Fibroblast of skin of right biceps (primary cell): ENCODE measurements at regions not wholly inside any gene's neighbourhood (a gene's known extent, or its start where the extent isn't known, plus 50 kb on each side); places are given as distances from the start of the nearest gene placed in this dataset.
"Not testable (repeated sequence)": the region's sequence is repeated elsewhere in the genome, so short reads cannot be mapped to it uniquely, and the experiment has no call there.

Source experiments
- DNase-seq: peaks from one replicate; pipeline ENCODE4 v3.0.0-alpha.2; 2013

GRCh38 chr15:98330692-98331435, 317.5 kb upstream of the IGF1R start:
- no peak for DNase-seq

DNA sequence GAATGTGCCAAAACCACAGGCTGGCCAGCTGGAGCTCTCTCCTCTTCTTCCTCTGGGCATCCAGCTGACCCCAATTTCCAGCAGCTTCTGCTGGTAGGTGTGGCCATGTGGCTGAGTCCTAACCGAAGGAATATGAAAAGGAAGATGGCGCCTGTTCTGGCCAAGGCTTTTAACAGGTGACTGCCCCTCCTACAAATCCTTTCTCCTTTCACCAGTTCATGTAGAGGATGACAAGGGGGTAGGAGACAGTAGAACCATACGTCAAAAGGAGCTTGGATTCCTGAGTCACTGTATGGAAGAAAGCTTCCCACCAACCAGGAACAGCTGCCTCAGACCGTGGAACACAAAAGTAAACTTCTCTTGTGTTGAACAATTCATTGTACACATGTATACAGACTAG, 316.7 kb upstream of the IGF1R start:
- DNase-seq = no peak

GRCh38 chr15:98333251-98333650, 315.1 kb upstream of the IGF1R start:
- DNase-seq = no peak

DNA sequence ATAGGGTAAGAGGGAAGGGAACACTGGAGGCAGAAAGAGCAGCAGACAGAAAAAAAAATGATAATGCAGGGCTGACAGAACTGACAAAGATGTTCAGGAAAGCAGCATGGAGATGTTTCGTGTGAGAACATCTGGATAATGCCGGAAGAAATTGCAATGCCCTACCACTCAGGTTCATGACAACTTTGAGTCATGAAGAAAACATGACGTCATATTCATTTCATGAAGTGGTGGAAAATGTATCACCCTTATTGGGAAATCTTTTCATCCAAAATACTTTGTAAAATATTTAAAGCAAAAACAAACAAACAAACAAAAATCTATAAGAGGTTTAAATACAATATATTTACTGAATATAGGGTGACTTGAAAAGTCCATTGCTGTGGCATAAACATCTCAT, 305.4 kb upstream of the IGF1R start:
- no peak for DNase-seq

DNA sequence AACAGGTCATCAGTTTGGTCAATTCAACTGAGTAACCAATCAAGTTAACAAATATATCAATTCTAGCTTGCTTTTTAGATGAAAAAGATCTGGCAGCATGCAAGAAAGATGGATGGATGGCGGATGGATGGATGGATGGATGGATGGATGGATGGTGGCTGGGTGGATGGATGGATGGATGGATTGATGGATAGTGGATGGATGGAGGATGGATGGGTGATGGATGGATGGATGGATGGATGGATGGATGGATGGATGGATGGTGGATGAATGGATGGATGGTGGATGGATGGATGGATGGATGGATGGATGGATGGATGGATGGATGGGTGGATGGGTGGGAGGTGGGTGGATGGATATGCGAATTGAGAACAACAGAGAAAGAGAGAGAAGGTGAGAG, 303.7 kb upstream of the IGF1R start:
- no peak for DNase-seq

GRCh38 chr15:98347001-98347400, 301.3 kb upstream of the IGF1R start:
- no peak for DNase-seq

- DNase-seq = no peak
Observed at GRCh38 chr15:98347866-98348265, 300.5 kb upstream of the IGF1R start.

DNA sequence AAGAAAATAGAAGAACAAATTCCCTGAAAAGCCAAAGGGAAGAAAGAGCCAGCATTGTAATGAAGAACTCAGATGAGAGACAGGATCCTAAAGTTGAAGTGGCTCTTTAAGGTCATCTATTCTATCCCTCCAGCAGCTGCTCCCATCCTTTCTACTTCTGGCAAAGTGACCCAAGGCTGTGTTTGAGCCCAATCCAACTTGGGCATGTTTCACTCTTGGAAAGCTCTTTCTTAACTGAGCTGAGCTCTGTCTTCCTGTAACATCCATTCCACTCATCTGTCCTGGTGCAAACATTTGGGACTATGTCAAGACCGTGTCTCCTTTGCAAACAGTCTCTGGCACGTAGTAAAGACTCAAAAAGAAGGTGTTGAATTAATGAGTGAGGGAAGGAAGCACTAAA, 298.1 kb upstream of the IGF1R start:
- DNase-seq = no peak

DNA sequence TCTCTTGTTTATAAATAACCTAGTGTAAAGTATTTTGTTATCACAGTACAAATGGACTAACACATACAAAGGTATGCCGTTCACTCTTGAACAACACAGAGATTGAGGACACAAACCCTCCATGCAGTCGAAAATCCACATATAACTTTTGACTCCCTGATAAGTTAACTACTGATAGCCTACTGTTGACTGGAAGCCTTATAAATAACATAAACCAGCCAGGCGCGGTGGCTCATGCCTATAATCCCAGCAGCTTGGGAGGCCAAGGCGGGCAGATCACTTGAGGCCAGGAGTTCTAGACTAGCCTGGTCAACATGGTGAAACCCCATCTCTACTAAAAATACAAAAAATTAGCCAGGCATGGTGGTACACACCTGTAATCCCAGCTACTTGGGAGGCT, 290.1 kb upstream of the IGF1R start:
- DNase-seq = not testable (repeated sequence)

- DNase-seq = no peak
Observed at GRCh38 chr15:98358971-98359370, 289.4 kb upstream of the IGF1R start.

DNA sequence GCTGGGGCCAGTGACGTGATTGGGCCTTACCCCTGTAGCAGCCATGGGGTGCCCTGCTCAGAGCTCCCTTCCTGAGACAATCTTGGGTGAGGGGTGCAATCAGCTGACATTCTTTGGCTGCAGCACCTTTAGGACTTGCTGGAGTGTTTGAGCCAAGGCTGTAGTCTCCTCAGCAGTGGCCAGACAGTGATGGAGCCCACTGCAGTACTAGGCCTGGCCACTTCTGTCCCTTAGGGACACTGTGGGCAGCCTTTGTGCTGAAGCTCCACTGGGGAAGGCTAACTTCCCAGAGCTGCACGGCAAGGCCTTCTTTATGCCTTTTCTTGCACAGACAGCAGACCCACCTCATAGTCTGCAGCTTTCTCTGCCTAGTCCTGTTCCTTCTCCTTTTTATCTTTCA, 284.9 kb upstream of the IGF1R start:
- no peak for DNase-seq

GRCh38 chr15:98363955-98364354, 284.4 kb upstream of the IGF1R start:
- no peak for DNase-seq

GRCh38 chr15:98369081-98369716, 279.1 kb upstream of the IGF1R start:
- no peak for DNase-seq

- DNase-seq = no peak
Observed at GRCh38 chr15:98375513-98376340, 272.6 kb upstream of the IGF1R start.

GRCh38 chr15:98380721-98381120, 267.6 kb upstream of the IGF1R start:
- DNase-seq = no peak

GRCh38 chr15:98381446-98381845, 266.9 kb upstream of the IGF1R start:
- no peak for DNase-seq

DNA sequence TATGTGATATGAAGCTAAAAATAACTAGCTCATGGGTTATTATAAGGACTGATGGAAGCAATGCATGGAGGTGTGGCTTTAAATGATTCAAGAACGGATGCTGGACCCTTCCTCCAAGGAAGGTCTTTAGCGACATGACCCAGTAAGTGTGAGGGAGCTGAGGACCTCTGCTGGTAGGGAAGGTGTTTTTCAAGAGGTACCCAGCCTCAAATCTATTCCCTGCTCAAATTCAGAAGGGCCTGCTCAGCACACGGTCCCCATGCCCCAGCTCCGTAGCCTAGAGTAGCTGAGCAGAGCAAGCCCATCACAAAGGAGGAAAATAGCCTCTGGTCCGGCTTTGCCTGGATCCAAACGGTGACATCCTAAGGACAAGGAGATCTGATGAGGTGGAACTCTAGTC, 266.2 kb upstream of the IGF1R start:
- no peak for DNase-seq

DNA sequence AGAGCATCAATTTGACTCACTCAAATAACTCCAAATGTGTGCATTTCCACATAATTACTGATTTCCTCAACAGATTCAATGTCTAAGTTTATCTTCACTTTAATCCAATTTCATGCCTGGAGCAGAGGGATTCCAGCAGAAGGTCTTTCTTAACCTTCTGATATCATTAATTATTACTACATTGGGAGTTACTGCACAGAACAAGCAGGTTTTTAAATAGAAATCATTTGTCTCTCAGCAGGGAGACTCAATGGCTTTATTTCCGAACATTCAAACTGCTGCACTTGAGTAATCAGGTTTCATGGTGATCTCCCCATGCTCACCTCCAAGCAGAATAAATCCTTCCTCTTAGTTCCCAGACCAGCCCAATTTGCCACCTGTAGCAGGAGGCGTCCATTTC, 264.8 kb upstream of the IGF1R start:
- DNase-seq = no peak

DNA sequence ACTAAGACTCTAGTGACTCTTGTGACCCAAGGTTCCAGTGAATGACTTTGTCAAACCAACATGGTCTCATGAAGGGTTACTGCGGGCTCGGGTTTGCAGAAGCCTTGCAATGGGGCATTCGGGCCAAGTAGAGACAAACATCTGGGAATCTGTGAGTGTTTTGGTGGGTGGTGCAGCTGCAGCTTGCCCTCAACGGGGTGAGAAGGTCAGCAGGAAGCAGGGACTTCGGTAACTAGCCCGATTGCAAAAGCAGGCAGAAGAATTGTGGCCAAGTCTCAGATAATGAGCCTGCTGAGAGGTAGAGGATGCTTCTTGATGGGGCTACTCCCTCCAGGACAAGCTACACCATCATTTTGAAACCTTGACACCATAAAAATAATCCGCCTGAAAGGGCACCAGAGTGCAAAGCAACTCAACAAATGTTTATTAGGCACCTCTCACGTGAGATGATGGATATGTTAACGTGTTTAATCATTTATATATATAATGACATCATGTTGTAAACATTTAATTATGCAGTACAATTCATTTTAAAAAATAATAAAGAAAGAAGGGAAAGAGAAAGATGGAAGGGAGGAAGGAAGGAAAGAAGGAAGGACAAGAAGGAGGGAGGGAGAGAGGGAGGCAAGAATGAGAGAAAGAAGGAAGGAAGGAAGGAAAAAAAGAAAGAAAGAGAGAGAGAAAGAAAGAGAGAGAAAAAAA, 263.9 kb upstream of the IGF1R start:
- no peak for DNase-seq

GRCh38 chr15:98385752-98386381, 262.5 kb upstream of the IGF1R start:
- no peak for DNase-seq

- DNase-seq = no peak
Observed at GRCh38 chr15:98386561-98386960, 261.8 kb upstream of the IGF1R start.

- no peak for DNase-seq
Observed at GRCh38 chr15:98387866-98388265, 260.5 kb upstream of the IGF1R start.
